ENCODE measurements at regions not wholly inside any gene's neighbourhood (a gene's known extent, or its start where the extent isn't known, plus 50 kb on each side); places are given as distances from the start of the nearest gene placed in this dataset.

DNA sequence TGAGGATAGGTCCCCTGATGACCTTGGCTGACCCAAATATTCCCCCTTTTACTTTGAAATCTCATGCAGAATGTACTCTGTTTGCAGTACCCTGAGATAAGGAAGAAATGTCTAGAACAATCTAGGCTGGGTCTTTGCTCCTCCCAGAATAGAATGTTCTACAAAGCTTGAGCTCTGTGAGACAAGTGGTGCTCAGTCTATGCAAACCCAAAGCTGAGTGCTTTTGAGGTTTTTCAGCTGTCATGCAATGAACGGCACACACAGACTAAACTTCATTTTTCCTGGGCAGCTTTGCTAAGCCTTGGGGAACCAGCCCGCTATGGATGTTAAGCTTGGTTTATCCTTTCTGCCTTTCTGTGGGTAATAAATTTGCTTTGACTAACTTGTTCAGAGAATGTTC, 513.6 kb downstream of the FAT4 start:
- no peak for DNase-seq

DNA sequence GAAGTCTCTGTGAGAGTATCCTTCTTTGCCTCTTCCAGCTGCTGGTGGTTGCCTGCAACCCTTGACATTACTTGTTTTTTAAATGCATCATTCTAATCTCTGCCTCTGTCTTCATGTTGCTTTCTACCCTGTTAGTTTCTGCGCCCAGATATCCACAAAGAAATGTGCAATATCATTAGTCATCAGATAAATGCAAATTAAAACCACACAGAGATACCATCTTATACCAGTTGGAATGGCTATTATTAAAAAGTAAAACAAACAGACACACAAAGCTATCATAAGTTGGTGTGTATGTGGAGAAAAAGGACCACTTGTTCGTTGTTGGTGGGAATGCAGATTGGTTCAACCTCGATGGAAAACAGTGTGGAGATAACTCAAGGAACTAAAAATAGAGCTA, 517.4 kb downstream of the FAT4 start:
- DNase-seq: no peak

DNA sequence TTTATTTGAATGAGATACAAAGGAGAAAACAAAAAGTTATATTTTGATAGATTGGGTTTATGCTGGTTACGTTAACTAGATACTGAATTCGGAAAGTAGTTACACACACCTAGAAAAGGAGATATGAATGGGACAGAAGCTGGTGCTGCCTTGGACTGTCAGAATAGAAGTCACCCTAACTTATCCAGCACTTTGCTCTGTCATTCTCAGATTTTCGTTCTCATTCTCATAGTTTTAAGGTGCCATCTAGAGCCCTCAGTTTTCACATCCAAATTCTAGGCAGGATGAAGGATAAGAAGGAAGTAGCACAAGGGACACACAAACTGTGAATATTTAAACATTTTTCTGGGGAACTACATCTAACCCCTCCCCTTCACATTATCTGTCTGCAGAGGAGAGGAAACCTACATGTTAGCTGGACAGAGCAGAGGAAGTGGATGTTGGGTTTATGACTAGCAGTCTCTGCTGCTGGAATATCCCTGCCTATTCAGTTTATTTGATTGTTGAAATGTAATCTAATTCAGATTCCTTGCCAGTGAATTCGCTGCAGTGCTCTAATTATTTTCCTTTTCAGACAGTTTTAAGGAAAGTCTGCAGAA, 521.9 kb downstream of the FAT4 start:
- DNase-seq: no peak

DNA sequence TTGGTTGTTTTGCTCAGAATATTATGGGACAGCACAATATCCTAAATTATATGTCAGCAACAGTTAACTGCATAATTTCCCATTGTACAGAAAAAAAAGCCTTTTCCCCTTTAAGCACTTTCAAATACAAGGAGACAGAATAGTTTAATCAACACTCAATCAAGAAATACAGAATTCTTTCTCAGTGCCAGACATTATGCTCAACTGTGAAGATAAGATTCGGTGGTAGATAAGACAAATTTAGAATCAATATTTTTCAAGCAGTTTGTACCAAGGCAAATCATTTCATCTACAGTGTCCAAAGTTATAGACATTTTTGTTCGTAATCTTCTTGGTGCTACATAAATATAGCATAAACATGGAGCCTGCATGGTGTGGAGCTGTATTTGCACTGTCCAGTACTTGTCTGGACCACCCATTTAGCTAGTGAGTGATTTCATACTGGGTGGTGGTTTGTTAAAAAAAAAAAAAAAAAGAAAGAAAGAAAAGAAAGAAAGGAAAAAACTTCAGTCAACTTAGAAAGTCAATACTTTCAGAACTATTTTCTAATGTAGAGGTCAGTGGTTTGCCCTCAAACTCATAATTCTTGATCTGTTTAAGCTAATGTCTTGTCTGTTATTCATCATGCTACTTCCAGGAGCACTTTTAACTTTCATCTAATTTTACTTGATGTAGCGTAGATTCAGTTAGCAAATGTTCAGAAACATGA, 522.9 kb downstream of the FAT4 start:
- DNase-seq: no peak

DNA sequence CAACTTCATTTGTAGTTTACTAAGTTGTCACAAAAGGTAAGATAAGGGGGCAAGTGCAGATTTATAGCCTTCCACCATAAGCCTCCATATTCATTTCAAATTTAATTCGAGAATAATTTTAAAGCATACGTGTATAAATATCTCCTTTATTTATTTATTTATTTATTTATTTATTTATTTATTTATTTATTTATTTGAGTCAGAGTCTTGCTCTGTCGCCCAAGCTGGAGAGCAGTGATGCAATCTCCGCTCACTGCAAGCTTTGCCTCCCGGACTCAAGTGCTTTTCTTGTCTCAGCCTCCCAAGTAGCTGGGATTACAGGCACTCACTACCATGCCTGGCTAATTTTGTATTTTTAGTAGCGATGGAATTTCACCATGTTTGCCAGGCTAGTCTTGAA, 523.4 kb downstream of the FAT4 start:
- no peak for DNase-seq

DNA sequence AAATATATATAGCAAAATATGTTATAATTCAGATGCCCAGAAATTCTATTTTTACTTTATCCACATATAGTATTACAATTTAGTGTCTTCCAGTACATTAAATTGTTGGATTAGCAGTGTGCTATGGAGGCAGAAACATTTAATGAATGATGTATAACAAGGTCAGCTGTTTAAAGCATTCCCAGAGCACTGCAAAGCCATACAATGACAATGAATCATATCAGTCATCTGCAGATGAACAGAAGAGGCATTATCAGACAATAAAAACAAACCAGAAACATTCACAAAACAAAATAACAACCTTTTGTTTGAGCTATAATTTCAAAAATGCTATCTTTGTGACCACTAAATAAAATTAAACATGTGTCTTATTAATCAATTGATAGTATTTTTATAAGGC, 524.2 kb downstream of the FAT4 start:
- DNase-seq: no peak

DNA sequence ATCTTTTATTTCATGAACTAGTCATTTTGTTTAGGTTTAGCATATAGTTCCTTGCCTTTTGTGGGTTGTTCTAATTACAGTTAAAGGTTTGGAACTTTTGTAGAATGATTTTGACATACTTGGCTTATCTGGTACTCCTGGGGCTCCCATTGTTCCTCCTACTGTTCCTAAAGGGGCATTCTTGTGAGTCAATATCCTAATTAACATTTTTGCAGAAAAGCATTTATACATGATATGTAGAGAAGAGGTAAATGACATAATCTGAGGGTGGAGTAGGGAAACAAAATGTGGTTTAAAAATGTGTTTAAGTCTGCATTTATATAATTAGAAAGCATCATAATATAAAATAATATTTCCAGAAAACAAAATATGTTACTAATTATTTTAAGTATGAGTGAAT, 529.2 kb downstream of the FAT4 start:
- no peak for DNase-seq

DNA sequence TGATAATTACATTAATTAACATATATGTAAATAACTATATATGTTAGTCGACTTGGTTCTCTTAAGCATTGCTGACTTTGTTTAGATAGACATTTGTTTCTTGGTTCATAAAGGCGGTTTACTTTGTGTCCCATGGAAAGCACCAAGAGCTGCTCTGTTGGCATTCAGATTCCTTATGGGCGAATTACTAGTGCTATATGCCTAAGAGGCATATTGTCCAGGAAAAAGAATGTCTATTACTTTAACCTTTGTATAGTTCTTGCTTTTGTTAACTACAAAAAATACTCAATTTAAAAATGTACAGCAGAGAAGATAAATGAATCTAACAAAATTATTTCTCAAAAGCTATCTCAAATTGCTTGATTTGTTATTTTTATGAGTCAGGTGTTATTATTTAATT, 532.8 kb downstream of the FAT4 start:
- no peak for DNase-seq

DNA sequence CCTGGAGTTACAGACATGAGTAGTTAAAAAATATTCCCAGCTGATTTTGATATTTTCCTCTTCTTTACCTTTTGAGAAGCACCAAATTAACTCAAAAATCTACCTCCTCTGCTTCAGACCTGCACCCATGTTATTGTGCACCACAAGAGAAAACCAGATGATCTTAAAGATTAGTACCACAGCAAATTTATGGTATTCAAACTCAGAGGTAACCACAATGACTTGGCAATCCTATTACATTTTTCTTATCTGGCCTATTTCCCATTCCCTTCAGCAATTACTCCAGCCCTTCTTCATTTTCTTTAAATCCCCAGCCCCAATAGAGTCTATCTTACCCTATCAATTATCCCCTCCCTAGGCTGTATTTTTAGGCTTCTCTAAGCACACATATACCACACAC, 535.1 kb downstream of the FAT4 start:
- no peak for DNase-seq

DNA sequence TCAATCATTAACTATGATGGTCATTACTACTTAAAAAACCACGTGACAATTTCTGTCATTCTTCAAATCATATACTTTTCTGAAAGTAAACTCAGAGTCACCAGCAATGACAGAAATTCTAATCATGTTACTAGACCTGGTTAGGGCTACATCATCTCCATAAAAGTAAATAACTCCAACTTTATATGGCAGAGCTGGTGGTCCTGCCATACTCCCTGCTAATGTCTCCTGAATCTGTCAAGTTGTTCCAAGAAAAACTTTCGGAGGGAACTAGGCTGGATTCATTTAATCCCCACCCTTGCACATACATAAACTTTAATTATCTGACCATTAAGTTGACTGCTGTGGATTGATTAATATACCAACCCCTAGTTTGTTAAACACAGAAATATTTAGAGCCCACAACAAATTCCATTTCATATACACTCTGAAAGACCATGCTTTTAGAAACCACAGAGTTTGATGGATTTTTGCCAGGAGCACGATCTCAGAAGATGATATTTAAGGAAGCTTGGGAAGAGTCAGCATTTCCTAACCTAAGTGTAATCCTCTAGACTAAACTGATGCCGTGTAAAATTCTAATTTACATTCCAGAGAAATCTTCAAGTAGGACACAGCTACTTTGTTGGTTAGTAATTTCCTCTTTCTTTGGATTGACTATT, 577.0 kb downstream of the FAT4 start:
- no peak for DNase-seq

DNA sequence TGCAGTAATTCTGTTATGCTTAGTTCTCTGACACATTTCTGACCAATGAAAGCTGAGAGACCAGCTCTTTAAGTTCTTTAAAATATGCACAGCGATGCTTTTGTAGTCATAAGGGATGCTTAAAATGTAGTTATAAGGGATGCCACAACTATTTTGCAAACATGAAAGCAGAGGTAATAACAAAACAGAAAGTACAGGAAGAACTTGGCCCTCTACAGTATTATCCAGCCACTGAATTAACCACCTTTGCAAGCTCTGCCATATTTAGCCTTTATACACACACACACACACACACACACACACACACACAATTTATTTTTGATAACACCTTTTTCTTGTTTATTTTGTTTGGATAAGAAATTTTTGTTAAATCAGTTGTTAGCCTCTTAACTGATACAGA, 590.0 kb downstream of the FAT4 start:
- DNase-seq: no peak

DNA sequence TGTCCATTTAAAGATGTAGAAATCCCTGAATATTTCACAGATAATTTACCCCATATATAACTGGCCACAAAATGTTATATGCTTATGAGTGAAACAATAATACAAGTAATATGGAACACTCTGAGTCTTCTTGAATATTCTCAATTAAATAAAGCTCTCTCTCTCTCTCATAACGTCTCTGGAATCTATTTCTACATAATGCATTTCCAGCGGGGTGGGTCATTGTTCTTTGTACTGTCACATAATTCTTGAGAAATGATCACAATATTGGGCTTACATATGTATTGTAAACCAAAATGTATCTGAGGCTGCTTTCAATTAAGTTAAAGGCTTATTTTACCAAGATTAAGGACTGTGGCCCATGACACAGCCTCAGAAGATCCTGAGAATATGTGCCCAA, 596.3 kb downstream of the FAT4 start:
- no peak for DNase-seq

DNA sequence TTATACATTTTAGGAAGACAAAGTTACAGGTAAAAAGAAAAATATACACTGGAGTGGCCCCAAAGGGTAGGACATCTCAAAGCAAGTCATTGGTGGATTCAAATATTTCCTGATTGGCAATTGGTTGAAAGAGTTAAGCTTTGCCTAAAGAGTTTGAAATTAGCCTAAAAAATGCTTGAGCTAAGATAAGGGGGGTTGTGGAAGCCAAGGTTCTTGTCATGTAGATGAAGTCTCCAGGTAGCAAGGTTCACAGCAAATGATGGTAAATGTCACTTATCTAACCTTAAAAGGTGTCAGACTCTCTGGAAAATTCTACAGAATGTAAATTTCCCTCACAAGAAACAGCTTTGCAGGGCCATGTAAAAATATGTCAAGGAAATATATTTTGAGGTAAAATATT, 596.7 kb downstream of the FAT4 start:
- no peak for DNase-seq

DNA sequence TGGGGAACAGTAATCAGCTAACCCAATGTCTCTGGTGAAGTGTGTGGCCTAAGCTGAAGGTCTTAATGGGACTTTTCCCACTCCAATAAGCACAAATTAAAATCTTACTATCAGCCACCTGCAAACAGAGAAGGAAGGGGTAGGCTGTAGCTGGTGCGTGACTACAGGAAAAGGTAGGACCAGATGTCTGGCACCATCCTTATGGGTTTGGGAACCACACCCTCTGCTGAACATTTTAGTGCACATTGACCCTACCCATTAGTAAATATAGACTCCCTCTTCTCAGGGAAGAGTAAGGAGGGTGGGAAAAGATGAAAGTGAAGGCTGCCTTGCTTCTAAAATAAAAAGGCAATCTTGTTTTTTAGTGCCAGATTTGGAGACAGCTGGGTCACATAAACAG, 602.8 kb downstream of the FAT4 start:
- no peak for DNase-seq

DNA sequence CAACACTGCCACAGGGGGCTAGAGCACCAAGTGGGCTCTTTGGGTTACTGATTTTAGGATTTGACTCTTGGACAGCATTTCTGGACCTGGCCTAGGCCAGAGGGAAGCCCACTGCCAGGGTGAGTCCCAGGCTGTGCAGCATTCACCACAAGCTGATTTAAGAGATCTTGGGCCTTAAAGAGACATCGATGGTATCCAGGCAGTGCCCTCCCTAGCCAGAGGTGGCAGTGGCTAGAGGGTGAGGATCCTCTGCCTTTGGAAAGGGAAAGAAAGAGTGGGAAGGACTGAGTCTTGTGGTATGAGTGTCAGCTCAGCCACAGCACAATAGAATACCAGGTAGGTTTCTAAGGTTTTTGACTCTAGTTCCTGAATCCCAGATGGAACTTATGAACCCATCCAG, 613.9 kb downstream of the FAT4 start:
- DNase-seq: no peak

DNA sequence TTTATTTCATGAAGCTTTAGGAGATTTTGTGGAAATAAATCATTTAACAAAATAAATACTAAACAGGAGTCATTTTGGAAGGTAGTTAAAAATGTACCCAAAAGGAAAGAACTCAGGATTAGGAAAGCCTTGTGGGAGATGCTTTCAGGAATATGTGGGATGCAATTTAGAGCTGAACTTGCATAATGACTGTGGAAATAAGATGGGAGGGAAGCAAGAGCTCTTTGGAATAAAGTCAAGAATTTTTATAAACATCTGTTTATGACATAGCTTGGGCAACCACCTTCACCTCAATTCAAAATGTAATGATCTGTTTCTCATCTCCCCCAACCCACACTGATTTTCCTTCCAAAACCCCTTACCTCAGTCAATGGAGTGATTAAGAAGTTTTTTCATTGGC, 623.8 kb downstream of the FAT4 start:
- no peak for DNase-seq

DNA sequence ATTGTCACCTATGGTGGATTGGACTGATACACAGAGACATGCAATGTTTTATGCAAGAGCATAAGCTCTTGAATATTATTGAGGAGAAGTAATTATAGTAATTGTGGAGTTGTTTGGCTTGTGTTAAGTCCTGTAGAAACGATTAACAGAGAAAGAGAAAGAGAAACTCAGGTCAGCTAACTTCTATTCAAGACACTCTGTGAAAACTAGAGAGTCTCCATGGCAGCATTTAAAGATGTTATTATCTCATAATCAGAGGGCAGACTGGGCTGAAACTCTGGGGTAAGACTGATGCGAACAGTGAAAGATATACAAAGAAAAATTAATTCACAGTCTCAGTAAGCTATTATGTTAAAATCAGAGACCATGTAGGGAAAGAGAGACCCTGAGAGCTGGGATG, 625.7 kb downstream of the FAT4 start:
- no peak for DNase-seq

DNA sequence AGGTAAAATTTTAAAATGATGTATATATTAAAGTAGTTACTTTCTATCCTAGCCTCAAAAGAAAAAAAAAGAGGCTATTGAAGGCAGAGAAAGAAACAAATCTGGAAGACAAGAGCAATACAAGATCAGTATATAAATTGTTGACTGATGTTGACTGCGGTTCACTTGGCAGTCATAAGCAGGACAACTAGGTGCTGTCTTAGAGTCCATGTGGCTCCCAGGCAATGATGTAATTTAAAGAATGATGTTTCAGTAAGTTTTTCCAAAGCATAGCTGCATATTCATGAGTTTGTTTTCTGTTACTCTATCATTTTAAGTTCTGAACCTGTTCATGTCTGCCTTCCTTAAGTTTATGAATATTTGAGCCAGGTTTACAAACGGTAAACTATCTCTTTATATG, 630.2 kb downstream of the FAT4 start:
- no peak for DNase-seq

DNA sequence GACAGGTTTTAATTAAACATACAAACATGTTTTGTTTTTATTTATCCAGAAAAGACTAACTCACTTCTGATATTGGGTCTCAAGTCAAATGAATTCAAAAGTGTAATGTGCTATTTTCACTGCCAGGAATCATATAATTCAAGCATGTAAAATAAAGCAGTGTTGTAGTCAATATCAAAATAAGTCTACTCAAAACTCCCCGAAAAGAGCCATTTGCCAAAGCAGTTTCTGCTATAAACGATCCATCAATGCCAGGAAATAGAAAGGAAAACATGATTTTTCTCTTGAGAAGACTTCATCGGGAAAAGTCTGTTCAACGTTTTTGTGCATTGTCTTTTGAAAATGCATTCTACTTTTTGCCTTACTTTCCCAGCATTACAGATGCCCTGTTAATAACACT, 633.3 kb downstream of the FAT4 start:
- no peak for DNase-seq

DNA sequence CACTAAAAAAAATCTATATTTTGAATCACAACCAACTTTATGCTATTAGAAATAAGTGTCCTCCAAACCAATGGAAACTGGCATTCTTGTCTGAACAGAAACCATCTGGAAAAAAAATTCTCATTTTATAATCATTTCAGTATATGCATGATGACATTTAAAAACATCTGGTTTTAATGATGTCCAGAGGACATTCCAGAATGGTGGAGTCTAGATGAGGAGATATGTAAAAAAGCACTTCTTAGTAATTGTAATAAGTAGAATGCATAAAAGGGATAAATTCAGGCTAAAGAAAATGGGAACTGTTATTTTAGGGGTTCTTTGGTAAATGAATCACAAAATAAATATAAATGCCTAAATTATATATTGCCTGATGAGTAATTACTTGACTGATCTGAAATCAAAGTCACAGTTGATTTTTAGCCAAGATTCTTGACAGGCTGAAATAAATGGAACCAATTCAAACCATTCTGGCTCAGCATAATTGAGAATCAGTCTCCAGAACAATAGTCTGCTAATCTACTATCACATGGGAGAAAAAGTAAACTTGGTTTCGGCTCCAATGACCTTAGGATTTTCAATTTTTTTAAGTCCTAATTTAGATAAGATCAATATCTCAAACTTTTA, 636.6 kb downstream of the FAT4 start:
- no peak for DNase-seq

DNA sequence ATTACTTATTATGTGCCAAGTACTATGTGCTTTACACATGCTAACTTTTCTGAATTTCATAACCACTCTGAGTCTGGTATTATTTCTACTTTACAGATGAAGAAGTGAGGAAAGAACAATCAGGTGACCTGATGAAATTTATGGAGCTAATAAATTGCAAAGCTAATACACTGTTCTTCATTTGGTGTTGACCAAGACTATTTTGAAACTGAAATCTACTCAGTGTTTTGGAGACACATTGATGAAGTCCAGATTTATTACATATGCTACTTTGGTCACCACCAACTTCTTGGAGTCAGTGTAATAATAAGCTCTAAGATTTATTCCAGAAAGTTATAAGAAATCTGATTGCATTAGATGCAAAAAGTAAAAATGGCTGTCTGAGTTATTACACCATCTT, 637.9 kb downstream of the FAT4 start:
- DNase-seq: no peak

DNA sequence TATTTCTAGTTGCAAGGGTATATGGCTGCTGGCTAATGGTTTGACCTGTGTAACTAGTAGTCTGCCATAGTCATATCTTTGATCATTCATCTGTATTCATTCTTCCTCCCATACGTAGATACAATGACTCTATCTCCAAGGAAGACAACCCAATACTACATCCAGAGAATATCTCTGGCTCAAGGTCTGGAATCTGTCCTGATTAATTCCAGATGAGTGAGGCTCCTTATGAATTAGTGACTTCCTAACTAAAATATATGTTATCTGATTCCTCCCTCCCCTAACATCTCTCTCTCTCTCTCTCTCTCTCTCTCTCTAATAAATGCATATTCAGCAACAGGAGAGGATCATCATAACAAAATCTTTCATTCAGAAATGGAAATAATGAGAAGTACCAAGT, 641.5 kb downstream of the FAT4 start:
- no peak for DNase-seq

DNA sequence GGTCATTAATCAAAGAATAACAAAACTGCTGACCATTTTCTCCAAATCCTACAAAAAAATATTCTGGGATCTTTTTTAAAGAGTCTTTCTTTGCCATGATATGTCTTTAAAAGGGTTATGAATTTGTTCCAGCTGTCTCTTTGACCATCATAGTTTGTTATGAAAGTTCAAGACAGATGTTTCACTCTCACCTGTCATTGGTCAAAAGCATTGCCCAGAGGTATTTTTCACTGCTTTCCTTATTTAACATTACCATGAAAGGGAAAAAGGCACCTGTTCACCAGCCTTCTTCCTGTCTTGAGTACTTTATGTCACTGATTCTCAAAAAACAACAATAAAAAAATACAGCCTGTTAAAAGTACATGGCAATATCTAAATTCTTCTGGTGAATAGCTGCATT, 643.8 kb downstream of the FAT4 start:
- DNase-seq: no peak

DNA sequence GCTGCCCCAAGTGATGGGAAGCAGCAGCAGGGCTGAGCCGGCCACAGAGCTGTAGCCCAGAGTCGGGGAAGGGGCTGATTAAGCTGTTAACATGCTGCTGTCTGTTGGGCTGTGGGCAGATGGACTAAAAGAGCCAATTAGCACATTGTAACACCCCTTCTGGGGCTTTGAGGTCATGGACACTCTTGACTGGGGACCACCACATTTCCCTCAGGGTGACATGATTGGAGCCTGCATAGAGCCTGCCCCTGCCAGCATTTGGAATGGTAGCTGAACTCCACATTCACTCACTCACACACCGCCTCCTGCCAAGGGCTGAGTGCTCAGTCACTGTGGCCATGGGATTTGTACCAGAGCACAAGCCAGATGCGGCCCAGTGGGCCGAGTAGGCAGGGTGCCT, 646.9 kb downstream of the FAT4 start:
- no peak for DNase-seq

All from AML-193 (cell line).